ENCODE measurements at regions not wholly inside any gene's neighbourhood (a gene's known extent, or its start where the extent isn't known, plus 50 kb on each side); places are given as distances from the start of the nearest gene placed in this dataset.

DNA sequence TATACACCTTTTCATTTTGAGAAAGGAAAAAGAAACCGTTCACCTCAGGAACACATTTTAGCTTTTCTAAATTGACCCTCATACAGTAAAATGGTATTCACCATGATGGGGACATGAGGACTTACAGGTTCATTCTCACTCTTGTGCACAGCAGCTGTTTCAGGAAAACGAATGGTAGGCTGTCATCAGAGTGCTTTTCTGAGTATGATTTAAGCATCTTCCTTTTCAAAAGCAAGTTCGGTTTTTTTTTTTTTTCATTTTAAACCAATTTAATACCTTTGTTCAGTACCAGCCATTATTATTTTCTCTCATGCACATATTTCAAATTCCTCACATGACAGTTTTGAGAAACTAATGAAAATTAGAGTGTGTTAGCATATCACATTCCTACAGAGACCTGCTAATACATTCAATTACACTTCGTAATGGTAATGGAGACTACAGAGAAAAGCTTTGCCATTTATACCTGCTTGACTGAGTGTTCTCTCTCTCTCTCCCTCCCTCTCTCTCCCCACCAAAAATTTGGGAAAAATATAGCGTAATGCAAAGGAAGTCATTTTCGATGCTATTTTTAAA, 129.2 kb downstream of the SAMD5 start:
- Histone ChIP-seq H3K4me3 (no peak overlapping the region), H3K36me3 (no peaks in the 10 kb centered on the region), H3K4me1 (no peaks in the 10 kb centered on the region), H3K9me3 (no peaks in the 10 kb centered on the region), H3K27me3 (no peaks in the 10 kb centered on the region), H3K27ac (no peak overlapping the region)
- no peak for DNase-seq (ENCODE audit: low spot score in 2 of 2)
- intact Hi-C loops (cut with DNase I) = no loop called here
- TF ChIP-seq, protein P1, sequence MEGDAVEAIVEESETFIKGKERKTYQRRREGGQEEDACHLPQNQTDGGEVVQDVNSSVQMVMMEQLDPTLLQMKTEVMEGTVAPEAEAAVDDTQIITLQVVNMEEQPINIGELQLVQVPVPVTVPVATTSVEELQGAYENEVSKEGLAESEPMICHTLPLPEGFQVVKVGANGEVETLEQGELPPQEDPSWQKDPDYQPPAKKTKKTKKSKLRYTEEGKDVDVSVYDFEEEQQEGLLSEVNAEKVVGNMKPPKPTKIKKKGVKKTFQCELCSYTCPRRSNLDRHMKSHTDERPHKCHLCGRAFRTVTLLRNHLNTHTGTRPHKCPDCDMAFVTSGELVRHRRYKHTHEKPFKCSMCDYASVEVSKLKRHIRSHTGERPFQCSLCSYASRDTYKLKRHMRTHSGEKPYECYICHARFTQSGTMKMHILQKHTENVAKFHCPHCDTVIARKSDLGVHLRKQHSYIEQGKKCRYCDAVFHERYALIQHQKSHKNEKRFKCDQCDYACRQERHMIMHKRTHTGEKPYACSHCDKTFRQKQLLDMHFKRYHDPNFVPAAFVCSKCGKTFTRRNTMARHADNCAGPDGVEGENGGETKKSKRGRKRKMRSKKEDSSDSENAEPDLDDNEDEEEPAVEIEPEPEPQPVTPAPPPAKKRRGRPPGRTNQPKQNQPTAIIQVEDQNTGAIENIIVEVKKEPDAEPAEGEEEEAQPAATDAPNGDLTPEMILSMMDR (IDR thresholded peaks at IDR 0.05) = no peak

DNA sequence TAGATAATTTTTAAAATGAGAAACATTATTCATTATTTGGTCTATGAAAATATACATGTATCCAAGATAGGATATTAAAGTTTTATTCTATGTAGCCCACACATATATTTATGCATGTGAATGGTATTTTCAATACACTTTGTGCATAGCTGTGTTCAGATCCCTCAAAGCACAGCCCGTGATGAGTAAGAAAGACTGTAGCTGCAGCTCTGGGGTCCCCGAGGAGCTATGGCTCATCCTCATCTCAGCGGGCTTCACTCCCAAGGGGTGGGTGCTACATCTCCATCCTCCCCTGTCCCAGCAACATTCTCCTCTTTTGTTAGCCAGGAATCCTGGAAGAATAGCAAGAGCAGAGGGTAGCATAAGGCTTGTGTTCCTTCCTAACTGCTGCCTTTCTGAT, 130.8 kb downstream of the SAMD5 start:
- Histone ChIP-seq H3K4me1 (no peaks in the 10 kb centered on the region), H3K27ac (no peak overlapping the region), H3K4me3 (no peak overlapping the region), H3K9me3 (no peaks in the 10 kb centered on the region), H3K27me3 (no peaks in the 10 kb centered on the region), H3K36me3 (no peaks in the 10 kb centered on the region)
- intact Hi-C loops (cut with DNase I) = no loop called here
- DNase-seq (ENCODE audit: low spot score in 2 of 2) = no peak
- TF ChIP-seq, protein P1 (IDR thresholded peaks at IDR 0.05) = no peak

DNA sequence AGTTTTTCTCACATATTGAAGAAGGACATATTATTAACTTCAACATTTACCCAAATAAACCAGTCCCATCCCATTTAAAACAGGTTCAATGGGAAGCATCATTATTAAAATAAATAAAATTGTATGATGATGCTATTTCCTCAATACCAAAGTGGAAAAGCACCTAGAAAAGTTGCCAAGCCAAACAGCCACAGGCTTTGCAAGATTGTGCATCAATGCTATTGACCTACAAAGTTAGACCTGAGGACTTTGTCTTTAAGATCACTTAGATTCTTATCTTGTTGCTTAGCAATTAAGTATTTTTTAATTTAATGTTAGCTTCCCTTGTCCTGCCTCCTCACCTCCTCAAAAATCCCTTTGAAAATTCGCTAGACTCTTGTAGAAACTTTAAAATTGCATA, 132.1 kb downstream of the SAMD5 start:
- Histone ChIP-seq H3K4me3 (no peak overlapping the region), H3K36me3 (no peaks in the 10 kb centered on the region), H3K27ac (no peak overlapping the region), H3K4me1 (no peaks in the 10 kb centered on the region), H3K27me3 (no peaks in the 10 kb centered on the region), H3K9me3 (no peaks in the 10 kb centered on the region)
- TF ChIP-seq, protein P1 (IDR thresholded peaks at IDR 0.05) = no peak
- DNase-seq (ENCODE audit: low spot score in 2 of 2) = no peak
- intact Hi-C loops (cut with DNase I) = no loop called here

GRCh38 chr6:147641511-147641910, 133.0 kb downstream of the SAMD5 start:
- Histone ChIP-seq H3K4me1 (no peaks in the 10 kb centered on the region), H3K4me3 (no peak overlapping the region), H3K27me3 (no peaks in the 10 kb centered on the region), H3K9me3 (no peaks in the 10 kb centered on the region), H3K27ac (no peak overlapping the region), H3K36me3 (no peaks in the 10 kb centered on the region)
- DNase-seq (ENCODE audit: low spot score in 2 of 2) = no peak
- intact Hi-C loops (cut with DNase I) = no loop called here
- TF ChIP-seq, protein P1 (IDR thresholded peaks at IDR 0.05) = no peak

GRCh38 chr6:147642458-147642857, 134.0 kb downstream of the SAMD5 start:
- H3K27me3 ChIP-seq = no peaks in the 10 kb centered on the region
- no peaks in the 10 kb centered on the region for H3K36me3 ChIP-seq
- intact Hi-C loops (cut with DNase I) = no loop called here
- H3K4me1 ChIP-seq = no peaks in the 10 kb centered on the region
- H3K9me3 ChIP-seq = no peaks in the 10 kb centered on the region
- TF ChIP-seq, protein P1 (IDR thresholded peaks at IDR 0.05) = no peak
- no peak overlapping the region for H3K27ac ChIP-seq
- DNase-seq (ENCODE audit: low spot score in 2 of 2) = no peak
- H3K4me3 ChIP-seq = no peak overlapping the region

Measured in ascending aorta (tissue), 2 donors.